Uterus (tissue), 2 donors: ENCODE measurements at regions not wholly inside any gene's neighbourhood (a gene's known extent, or its start where the extent isn't known, plus 50 kb on each side); places are given as distances from the start of the nearest gene placed in this dataset.

Experiments
- CTCF ChIP-seq, 4 experiments: fragments of 200-600 bp in 2 of 4; fragments of 450-650 bp in 2 of 4; sonication (generic) in 2 of 4; IDR thresholded peaks; one replicate each; pipeline ENCODE4 v1.5.1; 2016 to 2019; ENCODE audit warnings: antibody characterized with exemption in 4 of 4, mild to moderate bottlenecking in 2 of 4, moderate library complexity in 1 of 4
- POLR2A ChIP-seq, 2 donors: fragments of 450-650 bp; IDR thresholded peaks; one replicate each; pipeline ENCODE4 v1.6.1; 2016; ENCODE audit warnings: antibody characterized with exemption in 2 of 2, mild to moderate bottlenecking in 1 of 2, moderate library complexity in 1 of 2

DNA sequence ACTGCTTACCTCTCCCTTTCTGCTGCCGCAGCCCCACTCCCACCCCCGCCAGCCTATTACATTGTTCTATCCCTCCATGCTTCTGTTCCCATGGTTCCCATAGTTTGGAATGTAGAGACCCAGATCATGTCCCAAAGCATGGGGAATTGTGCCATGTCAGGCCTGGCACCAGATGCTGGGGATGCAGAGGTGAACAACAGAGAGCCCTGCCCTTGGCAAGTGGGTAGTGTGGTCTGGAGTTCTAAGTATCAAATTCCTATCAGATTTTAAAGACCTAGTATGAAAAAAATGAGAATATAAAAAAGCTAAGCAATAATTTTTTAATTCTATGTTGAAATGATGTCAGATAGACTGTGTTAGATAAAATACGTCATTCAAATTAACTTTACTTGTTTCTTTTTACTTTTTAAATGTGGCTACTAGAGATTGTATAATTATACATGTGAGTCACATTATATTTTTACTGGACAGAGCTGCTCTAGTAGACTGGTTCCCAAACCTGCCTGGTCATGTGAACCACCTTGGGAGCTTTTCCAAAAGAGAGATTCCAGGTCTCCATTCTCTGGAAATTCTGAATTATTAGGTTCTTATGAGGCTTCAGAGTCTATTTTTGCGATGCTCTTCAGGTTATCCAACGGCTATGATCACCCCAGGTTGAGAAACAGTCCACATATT, 113.0 kb upstream of the DAB1 start:
- TF ChIP-seq CTCF (IDR thresholded peaks at IDR 0.05): no peak
- TF ChIP-seq POLR2A (IDR thresholded peaks at IDR 0.05): no peak
